Activated naive CD8-positive, alpha-beta T cell treated with anti-CD3 and anti-CD28 coated beads, Interleukin-2, amount 10 ng/mL, durations not matched to agents 7 days and 5 days (primary cell): ENCODE measurements at regions not wholly inside any gene's neighbourhood (a gene's known extent, or its start where the extent isn't known, plus 50 kb on each side); places are given as distances from the start of the nearest gene placed in this dataset.

ENCODE experiments used
- ATAC-seq: fragments of 150-1000 bp; cut with Tn5 transposase; one replicate; pipeline ENCODE4 v1.10.0; 2021; ENCODE audit warnings: low read depth, moderate library complexity
- POLR2A ChIA-PET: fragments of 350-600 bp; sonication (Branson Sonifier 250); formaldehyde crosslinking; loops from one replicate; lab custom pipeline; 2021; ENCODE audit warnings: antibody characterized with exemption; lab: Charles Lee
- DNase-seq: peaks from one replicate; pipeline ENCODE4 v3.0.0; 2021
- H3K27ac Mint-ChIP-seq: one replicate; pipeline ENCODE4 v1.8.0; 2022; ENCODE audit warnings: mild to moderate bottlenecking, mixed read lengths
- H3K27me3 Mint-ChIP-seq: one replicate; pipeline ENCODE4 v1.8.0; 2022; ENCODE audit warnings: mild to moderate bottlenecking, moderate library complexity, mixed read lengths
- H3K36me3 Mint-ChIP-seq: one replicate; pipeline ENCODE4 v1.8.0; 2021; ENCODE audit warnings: mild to moderate bottlenecking, mixed read lengths
- H3K4me1 Mint-ChIP-seq: one replicate; pipeline ENCODE4 v1.8.0; 2021; ENCODE audit warnings: mixed read lengths
- H3K4me3 Mint-ChIP-seq: one replicate; pipeline ENCODE4 v1.8.0; 2022; ENCODE audit warnings: mild to moderate bottlenecking, moderate library complexity, mixed read lengths
- H3K9me3 Mint-ChIP-seq: one replicate; pipeline ENCODE4 v1.8.0; 2021; ENCODE audit warnings: mixed read lengths

DNA sequence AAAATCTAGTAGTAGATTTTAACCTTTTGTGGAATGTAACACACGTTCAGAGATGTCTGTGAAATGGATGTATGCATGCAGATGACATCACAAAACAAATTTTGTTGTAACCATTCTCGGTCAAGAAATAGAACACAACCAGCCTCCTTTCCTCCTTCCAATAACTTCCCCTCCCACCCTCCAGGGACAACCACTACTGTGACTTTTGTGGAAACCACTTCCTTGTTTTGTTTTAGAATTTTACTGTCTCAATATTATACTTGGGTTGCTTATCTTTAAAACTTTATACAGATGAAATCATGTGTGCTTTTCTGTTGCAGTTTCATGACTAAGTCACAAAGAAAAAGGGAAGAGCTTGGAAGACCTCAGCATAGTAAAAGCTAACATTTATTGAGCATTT is 189.4 kb upstream of the NCAM1 start:
- peaks cover 4% of the 10 kb centered on the region for H3K4me1 Mint-ChIP-seq
- H3K27ac Mint-ChIP-seq, result no peak overlapping the region
- H3K27me3 Mint-ChIP-seq, result peaks cover 3% of the 10 kb centered on the region
- no peaks in the 10 kb centered on the region for H3K36me3 Mint-ChIP-seq
- ATAC-seq, result no peak
- H3K9me3 Mint-ChIP-seq, result no peaks in the 10 kb centered on the region
- POLR2A ChIA-PET, result no interaction called here
- H3K4me3 Mint-ChIP-seq, result no peak overlapping the region
- DNase-seq, result no peak

DNA sequence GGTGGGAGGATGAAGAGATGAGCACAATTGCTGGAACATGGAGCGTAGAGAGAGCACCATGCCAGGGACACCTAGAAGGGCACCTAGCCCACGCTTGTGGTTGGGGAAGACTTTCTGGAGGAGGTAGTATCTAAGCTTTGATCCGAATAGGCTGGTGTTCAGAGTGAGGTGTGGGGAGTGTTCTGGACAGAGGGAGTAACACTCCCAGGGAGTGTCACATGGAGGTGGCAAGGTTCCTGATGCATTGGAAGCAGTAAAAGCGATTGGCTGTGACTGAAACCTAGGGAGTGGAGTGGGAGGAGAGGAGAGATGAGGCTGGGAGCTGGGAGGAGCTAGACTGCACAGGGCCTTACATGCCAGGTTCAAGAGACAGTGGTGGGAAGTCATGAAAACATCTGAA is 188.0 kb upstream of the NCAM1 start:
- no peak overlapping the region for H3K27ac Mint-ChIP-seq
- no peak for ATAC-seq
- no peaks in the 10 kb centered on the region for H3K9me3 Mint-ChIP-seq
- H3K27me3 Mint-ChIP-seq, result peaks cover 3% of the 10 kb centered on the region
- no peak overlapping the region for H3K4me3 Mint-ChIP-seq
- H3K4me1 Mint-ChIP-seq, result peaks cover 4% of the 10 kb centered on the region
- POLR2A ChIA-PET, result no interaction called here
- no peaks in the 10 kb centered on the region for H3K36me3 Mint-ChIP-seq
- no peak for DNase-seq

GRCh38 chr11:112776834-112777233 is 184.4 kb upstream of the NCAM1 start:
- Mint-ChIP-seq H3K27ac (no peak overlapping the region), H3K36me3 (no peaks in the 10 kb centered on the region), H3K27me3 (peaks cover 3% of the 10 kb centered on the region), H3K4me1 (peaks cover 2% of the 10 kb centered on the region), H3K9me3 (no peaks in the 10 kb centered on the region), H3K4me3 (no peak overlapping the region)
- POLR2A ChIA-PET, result no interaction called here
- DNase-seq, result no peak
- no peak for ATAC-seq

DNA sequence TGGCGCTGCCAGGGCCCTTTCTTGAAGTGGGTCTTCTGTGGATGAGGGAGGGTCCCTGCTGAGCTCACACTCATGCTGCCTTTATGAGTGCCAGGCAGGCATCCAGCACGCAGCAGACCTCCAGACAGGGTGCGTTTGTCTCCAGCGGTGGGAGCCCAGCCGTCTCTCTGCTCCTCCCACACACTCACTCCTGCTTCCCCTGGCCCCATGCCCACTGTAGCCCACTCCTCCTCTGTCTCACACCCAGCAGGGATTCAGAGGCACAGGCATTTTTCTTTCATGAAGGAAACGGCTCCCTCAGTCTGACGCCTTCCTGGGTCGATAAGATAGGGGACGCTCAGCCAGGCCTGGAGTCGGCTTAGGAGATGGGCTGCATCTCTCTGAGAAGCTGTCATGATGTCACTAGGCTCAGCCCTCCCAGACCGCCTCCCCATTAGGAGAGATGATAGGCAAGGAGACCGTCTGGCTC is 183.9 kb upstream of the NCAM1 start:
- POLR2A ChIA-PET, result no interaction called here
- no peaks in the 10 kb centered on the region for H3K4me1 Mint-ChIP-seq

DNA sequence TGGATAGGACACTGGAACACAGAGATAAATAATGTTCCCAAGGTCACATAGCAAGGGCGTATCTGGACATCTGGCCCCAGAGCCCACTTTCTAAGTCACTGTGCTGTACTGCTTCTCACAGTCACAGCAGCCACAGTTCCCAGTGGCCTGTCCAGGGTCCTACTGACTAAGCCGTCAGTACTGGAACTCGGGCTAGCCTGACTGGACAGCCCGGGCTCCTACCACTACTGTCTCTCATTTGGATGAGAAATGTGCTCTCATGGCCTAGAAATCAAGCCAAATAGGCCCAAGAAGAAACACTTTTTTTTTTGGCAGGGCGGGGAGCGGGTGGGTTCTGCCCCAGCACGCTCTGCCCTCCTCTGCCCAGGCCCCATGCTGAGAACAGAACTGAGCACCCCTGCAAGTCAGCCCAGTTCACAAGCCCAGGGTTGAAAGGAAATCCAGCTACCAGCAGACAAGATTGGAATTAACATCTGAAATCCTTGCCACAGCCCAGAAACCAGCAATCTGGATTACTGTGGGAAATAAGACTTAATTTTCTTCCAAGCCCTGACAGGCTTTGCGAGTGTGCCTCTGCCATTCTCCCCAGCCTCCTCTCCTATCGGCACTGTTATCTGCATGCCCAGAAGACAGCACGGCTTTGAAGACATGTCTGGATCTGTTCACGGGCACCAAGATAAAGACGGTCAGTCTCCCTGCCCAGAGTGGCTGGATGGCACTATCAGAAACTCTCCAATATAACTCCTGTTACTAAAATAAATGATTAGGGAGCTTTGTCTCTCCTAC is 182.9 kb upstream of the NCAM1 start:
- Mint-ChIP-seq H3K4me3 (no peak overlapping the region), H3K27me3 (peaks cover 3% of the 10 kb centered on the region), H3K27ac (no peak overlapping the region), H3K9me3 (no peaks in the 10 kb centered on the region), H3K36me3 (no peaks in the 10 kb centered on the region), H3K4me1 (no peaks in the 10 kb centered on the region)
- no peak for DNase-seq
- POLR2A ChIA-PET, result no interaction called here
- ATAC-seq, result no peak

More for the DNA sequence above, 183.9 kb upstream of the NCAM1 start:
- Mint-ChIP-seq H3K9me3 (no peaks in the 10 kb centered on the region), H3K36me3 (no peaks in the 10 kb centered on the region), H3K27ac (no peak overlapping the region), H3K27me3 (peaks cover 3% of the 10 kb centered on the region), H3K4me3 (no peak overlapping the region)
- DNase-seq, result no peak
- no peak for ATAC-seq

DNA sequence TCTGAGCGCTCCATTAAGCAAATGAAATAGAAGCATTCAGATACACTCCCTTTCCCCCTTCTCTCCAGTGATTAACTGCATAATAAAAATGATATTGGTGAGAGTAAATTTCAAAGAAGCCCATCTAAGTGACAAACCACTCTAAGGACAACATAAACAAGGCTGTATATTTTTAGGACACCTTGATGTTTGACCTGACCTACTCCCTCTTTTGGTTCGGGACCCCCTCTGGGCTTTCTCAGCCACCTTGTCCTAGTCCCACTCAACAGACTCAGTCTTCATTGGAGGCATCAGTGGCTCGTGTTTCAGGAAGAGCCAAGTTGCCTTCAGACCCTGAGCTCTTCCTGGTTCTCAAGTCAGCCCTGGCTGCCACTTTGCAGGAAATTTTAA is 182.3 kb upstream of the NCAM1 start:
- no peak overlapping the region for H3K4me3 Mint-ChIP-seq
- no peak for ATAC-seq
- H3K9me3 Mint-ChIP-seq, result no peaks in the 10 kb centered on the region
- H3K36me3 Mint-ChIP-seq, result no peaks in the 10 kb centered on the region
- H3K27ac Mint-ChIP-seq, result no peak overlapping the region
- peaks cover 2% of the 10 kb centered on the region for H3K27me3 Mint-ChIP-seq
- no peak for DNase-seq
- POLR2A ChIA-PET, result no interaction called here
- no peaks in the 10 kb centered on the region for H3K4me1 Mint-ChIP-seq

DNA sequence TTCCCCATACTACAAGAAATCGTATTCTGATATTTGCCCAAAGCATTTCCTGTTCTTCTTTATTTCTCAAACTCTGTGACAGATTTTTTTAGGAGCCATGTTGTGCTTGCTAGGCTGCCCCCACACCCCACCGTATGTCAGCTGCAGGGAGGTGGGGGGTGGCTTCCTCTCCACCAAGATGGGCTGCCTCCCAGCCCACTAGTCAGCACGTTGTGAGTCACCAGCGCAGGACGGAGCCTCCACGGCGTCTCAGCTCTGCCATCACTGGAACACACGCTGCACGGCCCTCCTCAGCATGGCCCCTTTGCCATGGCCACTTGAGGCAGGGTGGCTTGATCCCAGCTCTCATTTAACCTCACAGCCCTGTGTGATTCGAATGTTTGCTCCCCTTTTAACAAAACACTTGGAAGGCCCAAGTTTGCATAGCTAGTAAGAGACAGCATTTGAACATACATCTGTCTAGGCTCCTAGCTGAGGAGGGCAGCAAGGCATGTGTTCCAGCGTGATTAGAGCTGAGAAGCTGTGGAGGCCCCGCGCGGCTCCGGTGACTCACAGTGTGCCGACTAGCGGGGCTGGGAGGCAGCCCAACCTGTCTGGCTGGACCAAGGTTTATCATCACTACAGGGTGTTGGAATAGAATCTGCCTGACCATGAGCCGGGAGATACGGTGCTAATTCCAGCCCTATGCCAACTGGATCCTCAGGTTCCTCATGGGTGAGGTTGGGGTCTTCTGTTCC is 180.7 kb upstream of the NCAM1 start:
- Mint-ChIP-seq H3K4me3 (no peak overlapping the region), H3K9me3 (no peaks in the 10 kb centered on the region), H3K27ac (no peak overlapping the region), H3K4me1 (no peaks in the 10 kb centered on the region), H3K36me3 (no peaks in the 10 kb centered on the region), H3K27me3 (no peaks in the 10 kb centered on the region)
- POLR2A ChIA-PET, result no interaction called here
- ATAC-seq, result no peak
- DNase-seq, result no peak

GRCh38 chr11:112783945-112784322 is 177.3 kb upstream of the NCAM1 start:
- H3K4me1 Mint-ChIP-seq, result no peaks in the 10 kb centered on the region
- no peaks in the 10 kb centered on the region for H3K36me3 Mint-ChIP-seq
- no peaks in the 10 kb centered on the region for H3K9me3 Mint-ChIP-seq

DNA sequence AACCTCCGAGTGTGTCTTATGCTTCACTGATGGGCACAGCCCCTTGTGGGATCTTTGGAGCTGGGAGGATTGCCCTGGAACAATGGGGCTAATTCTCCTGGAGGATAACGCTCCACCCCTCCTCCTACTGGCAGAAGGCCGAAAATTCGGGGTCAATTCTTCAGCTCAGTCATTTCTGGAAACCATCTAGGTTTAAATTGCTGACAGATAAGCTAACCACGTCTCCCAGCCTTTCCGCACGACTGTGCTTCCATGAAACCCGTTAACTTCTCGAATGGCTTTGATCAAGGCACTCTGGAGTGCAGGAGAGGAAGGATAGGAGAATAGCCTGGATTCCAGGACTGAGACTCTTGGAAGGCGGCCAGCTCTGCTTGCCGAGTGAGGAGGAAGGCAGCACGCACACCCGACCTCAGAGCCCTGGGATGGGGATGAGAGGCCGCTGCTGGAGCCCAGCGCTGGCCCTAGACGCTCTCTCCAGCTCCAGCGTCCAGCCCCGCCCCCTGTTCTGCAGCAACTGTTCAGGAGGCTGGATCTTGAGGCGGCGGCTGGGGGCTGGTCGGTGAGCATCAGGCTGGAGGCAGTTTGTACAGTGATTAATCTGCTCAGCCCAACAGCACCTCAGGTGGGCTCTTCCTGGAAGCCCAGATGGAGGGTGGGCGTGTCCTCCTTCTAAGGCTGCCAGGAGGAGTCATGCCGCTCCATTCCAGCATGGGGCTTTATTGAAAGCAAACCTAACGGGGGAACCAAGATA is 176.7 kb upstream of the NCAM1 start:
- Mint-ChIP-seq H3K36me3 (no peaks in the 10 kb centered on the region), H3K27me3 (peaks cover 9% of the 10 kb centered on the region), H3K27ac (no peak overlapping the region), H3K4me3 (no peak overlapping the region), H3K9me3 (no peaks in the 10 kb centered on the region), H3K4me1 (no peaks in the 10 kb centered on the region)
- DNase-seq (no peak), ATAC-seq (no peak)
- POLR2A ChIA-PET, result no interaction called here

More at GRCh38 chr11:112783945-112784322, 177.3 kb upstream of the NCAM1 start:
- no peak overlapping the region for H3K27ac Mint-ChIP-seq
- POLR2A ChIA-PET, result no interaction called here
- DNase-seq (no peak), ATAC-seq (no peak)
- H3K4me3 Mint-ChIP-seq, result no peak overlapping the region
- H3K27me3 Mint-ChIP-seq, result peaks cover 7% of the 10 kb centered on the region

- H3K4me3 Mint-ChIP-seq, result no peak overlapping the region
- peaks cover 9% of the 10 kb centered on the region for H3K27me3 Mint-ChIP-seq
- POLR2A ChIA-PET, result no interaction called here
- DNase-seq (no peak), ATAC-seq (no peak)
- H3K27ac Mint-ChIP-seq, result no peak overlapping the region
- no peaks in the 10 kb centered on the region for H3K9me3 Mint-ChIP-seq
- no peaks in the 10 kb centered on the region for H3K36me3 Mint-ChIP-seq
- no peaks in the 10 kb centered on the region for H3K4me1 Mint-ChIP-seq
Observed at GRCh38 chr11:112785149-112785548, 176.1 kb upstream of the NCAM1 start.

- Mint-ChIP-seq H3K27me3 (peaks cover 9% of the 10 kb centered on the region), H3K36me3 (no peaks in the 10 kb centered on the region), H3K27ac (no peak overlapping the region), H3K9me3 (no peaks in the 10 kb centered on the region), H3K4me3 (no peak overlapping the region), H3K4me1 (no peaks in the 10 kb centered on the region)
- ATAC-seq (no peak), DNase-seq (no peak)
- POLR2A ChIA-PET, result no interaction called here
Observed at GRCh38 chr11:112785719-112786118, 175.5 kb upstream of the NCAM1 start.

- DNase-seq (no peak), ATAC-seq (no peak)
- H3K9me3 Mint-ChIP-seq, result no peaks in the 10 kb centered on the region
- no peak overlapping the region for H3K27ac Mint-ChIP-seq
- peaks cover 9% of the 10 kb centered on the region for H3K27me3 Mint-ChIP-seq
- POLR2A ChIA-PET, result no interaction called here
- H3K4me1 Mint-ChIP-seq, result no peaks in the 10 kb centered on the region
- no peaks in the 10 kb centered on the region for H3K36me3 Mint-ChIP-seq
- H3K4me3 Mint-ChIP-seq, result no peak overlapping the region
Observed at GRCh38 chr11:112786196-112786595, 175.0 kb upstream of the NCAM1 start.

- no peak for ATAC-seq
- Mint-ChIP-seq H3K27ac (no peak overlapping the region), H3K4me3 (no peak overlapping the region), H3K27me3 (peaks cover 9% of the 10 kb centered on the region), H3K36me3 (no peaks in the 10 kb centered on the region), H3K4me1 (no peaks in the 10 kb centered on the region), H3K9me3 (no peaks in the 10 kb centered on the region)
- POLR2A ChIA-PET, result no interaction called here
- no peak for DNase-seq
Observed at GRCh38 chr11:112786886-112787530, 174.2 kb upstream of the NCAM1 start.
